Fibroblast of lung (primary cell): ENCODE measurements at regions not wholly inside any gene's neighbourhood (a gene's known extent, or its start where the extent isn't known, plus 50 kb on each side); places are given as distances from the start of the nearest gene placed in this dataset.

Experiments used
- DNase-seq, 2 donors: peaks; one replicate each; pipeline versions ENCODE4 v3.0.0 to v3.0.0-alpha.2; 2010; ENCODE audit warnings: low read depth in 2 of 2
- H2AFZ ChIP-seq: 2 replicates; pipeline ENCODE4 v1.5.1; 2012; ENCODE audit warnings: low read length, control low read depth, inconsistent platforms
- H3K27ac ChIP-seq: 2 replicates; pipeline ENCODE4 v1.5.1; 2011; ENCODE audit warnings: low read length, control low read depth; ENCODE audit not compliant: insufficient read depth
- H3K27me3 ChIP-seq: 2 replicates; pipeline ENCODE4 v1.5.1; 2011; ENCODE audit warnings: mild to moderate bottlenecking, low read length; ENCODE audit not compliant: control insufficient read depth, insufficient read depth
- H3K36me3 ChIP-seq: 2 replicates; pipeline ENCODE4 v1.5.1; 2011; ENCODE audit warnings: low read length; ENCODE audit not compliant: control insufficient read depth, insufficient read depth
- H3K4me1 ChIP-seq: 2 replicates; pipeline ENCODE4 v1.5.1; 2011; ENCODE audit warnings: low read length; ENCODE audit not compliant: control insufficient read depth, insufficient read depth; ENCODE audit errors: extremely low read depth
- H3K4me2 ChIP-seq: 2 replicates; pipeline ENCODE4 v1.5.1; 2011; ENCODE audit warnings: low read length, control low read depth; ENCODE audit not compliant: insufficient read depth; ENCODE audit errors: extremely low read depth
- H3K4me3 ChIP-seq, 4 experiments: fragments of 200-600 bp in 1 of 4; sonication (generic) in 1 of 4; replicated peaks in 1 of 4; 2 replicates each; pipeline ENCODE4 v1.5.1; 2011 to 2016; ENCODE audit warnings: low read length in 4 of 4, low read depth in 3 of 4, mild to moderate bottlenecking in 3 of 4, control low read depth in 2 of 4, inconsistent platforms in 1 of 4, mixed read lengths in 1 of 4; ENCODE audit not compliant: insufficient read depth in 1 of 4; ENCODE audit errors: control extremely low read depth in 1 of 4
- H3K79me2 ChIP-seq: 2 replicates; pipeline ENCODE4 v1.5.1; 2012; ENCODE audit warnings: mild to moderate bottlenecking, low read length, inconsistent platforms; ENCODE audit not compliant: control insufficient read depth, insufficient read depth
- H3K9ac ChIP-seq: 2 replicates; pipeline ENCODE4 v1.5.1; 2011; ENCODE audit warnings: mild to moderate bottlenecking, low read length, control low read depth; ENCODE audit not compliant: insufficient read depth
- H3K9me3 ChIP-seq: 2 replicates; pipeline ENCODE4 v1.5.1; 2012; ENCODE audit warnings: low read depth, low read length; ENCODE audit not compliant: control insufficient read depth, insufficient read depth
- H4K20me1 ChIP-seq: 2 replicates; pipeline ENCODE4 v1.5.1; 2011; ENCODE audit warnings: low read length; ENCODE audit not compliant: control insufficient read depth, insufficient read depth; ENCODE audit errors: extremely low read depth
- EZH2 ChIP-seq: IDR thresholded peaks from 2 replicates; pipeline ENCODE4 v1.5.1; 2012; ENCODE audit warnings: low read length, control low read depth, mild to moderate bottlenecking; ENCODE audit errors: missing control alignments
- TF ChIP-seq, protein P1 (sequence below), 2 donors: IDR thresholded peaks in 1 of 2; conservative IDR thresholded peaks in 1 of 2; 1 replicate in 1 of 2; 2 replicates in 1 of 2; pipeline ENCODE4 v1.5.1; 2011 to 2012; ENCODE audit warnings: low read length in 2 of 2, control low read depth in 1 of 2, inconsistent platforms in 1 of 2, low read depth in 1 of 2, mild to moderate bottlenecking in 1 of 2

DNA sequence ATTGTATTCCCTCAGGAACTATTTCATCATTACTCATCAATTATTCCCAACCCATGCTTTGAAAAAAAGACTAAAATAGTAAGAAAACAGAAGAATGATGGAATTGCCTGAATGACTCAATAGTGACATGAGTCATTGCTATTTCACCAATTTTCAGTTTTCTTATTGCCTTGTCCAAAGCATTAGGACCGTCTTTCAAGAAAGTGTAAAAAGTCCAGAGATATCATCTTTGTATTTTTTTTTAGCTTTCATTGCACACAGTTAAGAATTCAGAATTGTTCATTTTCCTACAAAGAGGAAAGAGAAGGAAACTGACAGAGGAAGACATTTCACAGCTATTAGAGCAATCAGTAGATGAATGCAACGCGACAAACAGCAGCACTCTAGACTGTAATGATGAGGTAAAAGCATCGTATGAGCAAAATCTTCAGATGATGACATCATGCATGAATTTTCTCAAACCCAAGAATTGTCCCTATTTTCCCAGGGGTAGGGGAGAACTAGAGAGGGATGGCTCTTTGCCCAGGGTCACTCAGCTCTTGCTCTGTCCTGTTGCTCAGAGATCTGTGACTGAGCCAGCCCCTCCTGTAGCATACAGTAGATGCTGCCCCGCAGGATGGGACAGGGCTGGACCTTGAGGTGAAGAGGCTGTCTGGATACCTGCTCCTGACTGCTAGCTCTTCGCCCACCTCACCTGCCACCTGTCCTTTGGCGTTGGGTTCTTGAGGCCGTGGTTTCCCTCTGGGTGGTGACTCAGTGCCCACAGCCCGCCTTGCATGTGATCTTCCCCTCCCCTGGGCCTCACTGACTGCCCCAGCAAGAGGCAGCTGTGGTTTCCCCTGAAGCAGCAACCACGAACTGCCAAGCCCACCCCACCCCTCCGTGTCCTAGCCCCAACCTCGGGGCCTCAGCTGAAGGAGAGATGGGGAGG, 84.8 kb downstream of the PPCDC start:
- peaks cover 10% of the 10 kb centered on the region for H3K4me1 ChIP-seq
- H3K4me3 ChIP-seq = no peak overlapping the region
- peak; percentile 91 to 92 for DNase-seq

DNA sequence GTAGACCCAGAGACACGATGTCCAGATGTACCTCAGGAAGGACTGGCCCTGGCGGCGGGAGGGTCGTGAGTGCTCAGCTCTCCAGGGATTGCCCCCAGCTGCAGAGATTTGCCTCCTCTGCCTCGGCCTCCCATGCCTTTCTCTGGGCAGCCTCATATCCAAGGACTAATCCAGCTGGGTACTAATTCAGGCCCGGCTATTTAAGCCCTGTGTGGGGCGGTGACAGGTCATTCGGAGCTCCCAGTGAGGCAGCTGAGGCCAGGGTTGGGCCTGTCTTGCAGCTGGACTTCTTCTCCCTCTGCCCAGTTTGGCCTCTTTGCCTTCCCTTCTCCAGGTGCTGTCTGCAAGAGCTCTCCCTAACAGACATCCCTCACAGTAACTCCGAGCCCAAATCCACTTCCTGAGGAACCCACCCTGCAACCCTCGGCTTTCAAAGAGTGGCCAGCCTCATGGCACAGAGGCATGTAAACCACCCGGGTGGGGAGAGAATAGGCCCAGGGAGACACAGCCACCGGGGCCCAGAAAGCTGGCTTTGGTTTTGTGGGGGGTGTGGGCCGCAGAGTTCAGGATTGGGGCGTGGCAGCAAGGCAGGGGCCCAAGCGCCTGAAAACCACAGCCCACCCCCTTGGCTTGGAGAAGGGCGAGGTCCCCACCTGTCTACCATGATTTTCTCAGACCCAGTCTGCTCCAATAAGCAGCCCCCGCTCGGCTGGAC, 85.8 kb downstream of the PPCDC start:
- Histone ChIP-seq H3K27ac (no peak overlapping the region), H3K79me2 (no peaks in the 10 kb centered on the region), H3K4me2 (no peak overlapping the region), H3K9me3 (no peaks in the 10 kb centered on the region), H4K20me1 (no peaks in the 10 kb centered on the region), H3K27me3 (no peaks in the 10 kb centered on the region), H3K4me1 (peaks cover 10% of the 10 kb centered on the region), H3K4me3 (no peak overlapping the region), H3K36me3 (no peaks in the 10 kb centered on the region), H3K9ac (no peak overlapping the region), H2AFZ (no peak overlapping the region)
- no peak for DNase-seq
- no peak for TF ChIP-seq EZH2
- TF ChIP-seq, protein P1, sequence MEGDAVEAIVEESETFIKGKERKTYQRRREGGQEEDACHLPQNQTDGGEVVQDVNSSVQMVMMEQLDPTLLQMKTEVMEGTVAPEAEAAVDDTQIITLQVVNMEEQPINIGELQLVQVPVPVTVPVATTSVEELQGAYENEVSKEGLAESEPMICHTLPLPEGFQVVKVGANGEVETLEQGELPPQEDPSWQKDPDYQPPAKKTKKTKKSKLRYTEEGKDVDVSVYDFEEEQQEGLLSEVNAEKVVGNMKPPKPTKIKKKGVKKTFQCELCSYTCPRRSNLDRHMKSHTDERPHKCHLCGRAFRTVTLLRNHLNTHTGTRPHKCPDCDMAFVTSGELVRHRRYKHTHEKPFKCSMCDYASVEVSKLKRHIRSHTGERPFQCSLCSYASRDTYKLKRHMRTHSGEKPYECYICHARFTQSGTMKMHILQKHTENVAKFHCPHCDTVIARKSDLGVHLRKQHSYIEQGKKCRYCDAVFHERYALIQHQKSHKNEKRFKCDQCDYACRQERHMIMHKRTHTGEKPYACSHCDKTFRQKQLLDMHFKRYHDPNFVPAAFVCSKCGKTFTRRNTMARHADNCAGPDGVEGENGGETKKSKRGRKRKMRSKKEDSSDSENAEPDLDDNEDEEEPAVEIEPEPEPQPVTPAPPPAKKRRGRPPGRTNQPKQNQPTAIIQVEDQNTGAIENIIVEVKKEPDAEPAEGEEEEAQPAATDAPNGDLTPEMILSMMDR (conservative IDR thresholded peaks at IDR 0.05 in 1 of 2, IDR thresholded peaks at IDR 0.05 in 1 of 2; ENCODE audit: low read depth in 1 of 2, low read length in 2 of 2) = no peak

More for the DNA sequence above, 84.8 kb downstream of the PPCDC start:
- Histone ChIP-seq H2AFZ (no peak overlapping the region), H3K27ac (no peak overlapping the region), H3K27me3 (no peaks in the 10 kb centered on the region), H3K79me2 (no peaks in the 10 kb centered on the region), H3K36me3 (no peaks in the 10 kb centered on the region), H3K9ac (no peak overlapping the region), H4K20me1 (no peaks in the 10 kb centered on the region), H3K9me3 (no peaks in the 10 kb centered on the region), H3K4me2 (peak overlapping the region; percentile 3)
- TF ChIP-seq EZH2 = no peak

DNA sequence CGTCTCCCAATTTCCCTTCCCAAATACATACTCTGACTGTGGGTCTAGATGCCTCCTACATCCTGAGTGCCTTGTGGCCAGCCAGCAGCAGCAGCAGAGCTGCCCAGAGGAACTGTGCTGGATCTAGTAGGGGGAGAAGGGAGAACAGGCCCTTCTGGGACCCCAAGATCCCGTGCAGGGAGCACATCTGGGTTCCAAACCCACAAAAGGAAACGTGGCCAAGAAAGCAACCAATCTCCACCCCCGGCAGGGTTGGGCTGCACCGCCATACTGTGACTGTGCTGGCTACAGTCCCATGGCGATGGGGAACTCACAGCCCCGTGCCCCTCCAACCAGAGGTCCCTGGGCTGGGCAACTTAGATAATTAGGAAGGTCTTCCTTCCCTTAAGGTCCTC, 86.3 kb downstream of the PPCDC start:
- Histone ChIP-seq H3K79me2 (no peaks in the 10 kb centered on the region), H3K4me2 (no peak overlapping the region), H3K9me3 (no peaks in the 10 kb centered on the region), H3K27ac (no peak overlapping the region), H3K27me3 (no peaks in the 10 kb centered on the region), H3K36me3 (no peaks in the 10 kb centered on the region), H2AFZ (no peak overlapping the region), H3K4me1 (peaks cover 10% of the 10 kb centered on the region), H4K20me1 (no peaks in the 10 kb centered on the region), H3K9ac (no peak overlapping the region), H3K4me3 (no peak overlapping the region)
- TF ChIP-seq, protein P1 (conservative IDR thresholded peaks at IDR 0.05 in 1 of 2, IDR thresholded peaks at IDR 0.05 in 1 of 2; ENCODE audit: low read depth in 1 of 2, low read length in 2 of 2) = no peak
- no peak for TF ChIP-seq EZH2
- DNase-seq = no peak
